ENCODE measurements at regions not wholly inside any gene's neighbourhood (a gene's known extent, or its start where the extent isn't known, plus 50 kb on each side); places are given as distances from the start of the nearest gene placed in this dataset.
A peak's percentile ranks its signal among the peaks of the same experiment; 100 is the strongest.

DNA sequence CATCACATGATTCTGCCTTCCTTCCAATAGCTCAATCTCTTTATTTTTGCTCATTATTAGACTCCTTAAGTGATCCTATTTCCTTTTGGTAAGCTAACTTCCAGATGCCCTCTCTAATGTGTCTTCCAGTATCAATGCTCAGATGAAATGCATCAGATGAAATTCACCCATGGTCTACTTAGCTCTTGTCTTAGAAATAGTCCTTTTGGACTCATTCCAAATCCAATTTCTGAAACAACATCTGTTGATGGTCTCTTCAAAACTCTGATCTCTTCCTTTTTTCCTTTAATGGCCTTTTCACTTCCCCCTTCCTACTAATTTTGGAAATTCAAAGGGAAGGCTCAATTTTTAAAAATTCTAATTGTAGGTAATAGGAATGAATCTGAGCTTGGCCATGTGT lies 81.1 kb upstream of the GREM2 start:
- Histone ChIP-seq H3K4me3 (no peak overlapping the region), H3K9me3 (no peaks in the 10 kb centered on the region), H3K27ac (peak overlapping the region; percentile 10 to 45 (median 39)), H3K27me3 (no peaks in the 10 kb centered on the region), H3K36me3 (no peaks in the 10 kb centered on the region), H3K4me1 (peaks cover 0 to 4% (median 0%) of the 10 kb centered on the region in 4 donors)
- DNase-seq = no peak
- intact Hi-C loops (cut with DNase I; ENCODE audit: low total_unique reads) (no loop called here), in situ Hi-C loops (cut with MboI; ENCODE audit: low pct_ligation_motif_present in 1 of 4, low pct_unique_long_range_greater_than_20kb in 1 of 4, low sequenced_read_pairs in 3 of 4) (loop anchor here in 2 of 4 donors (25.0 kb wide), 1 partner anchor 506 kb away; no protein-coding TSS in a partner anchor)
- TF ChIP-seq POLR2A (IDR thresholded peaks at IDR 0.05) (no peak), EP300 (IDR thresholded peaks at IDR 0.05; ENCODE audit: low read depth) (no peak), POLR2AphosphoS5 (IDR thresholded peaks at IDR 0.05) (no peak)
- TF ChIP-seq, protein P1, sequence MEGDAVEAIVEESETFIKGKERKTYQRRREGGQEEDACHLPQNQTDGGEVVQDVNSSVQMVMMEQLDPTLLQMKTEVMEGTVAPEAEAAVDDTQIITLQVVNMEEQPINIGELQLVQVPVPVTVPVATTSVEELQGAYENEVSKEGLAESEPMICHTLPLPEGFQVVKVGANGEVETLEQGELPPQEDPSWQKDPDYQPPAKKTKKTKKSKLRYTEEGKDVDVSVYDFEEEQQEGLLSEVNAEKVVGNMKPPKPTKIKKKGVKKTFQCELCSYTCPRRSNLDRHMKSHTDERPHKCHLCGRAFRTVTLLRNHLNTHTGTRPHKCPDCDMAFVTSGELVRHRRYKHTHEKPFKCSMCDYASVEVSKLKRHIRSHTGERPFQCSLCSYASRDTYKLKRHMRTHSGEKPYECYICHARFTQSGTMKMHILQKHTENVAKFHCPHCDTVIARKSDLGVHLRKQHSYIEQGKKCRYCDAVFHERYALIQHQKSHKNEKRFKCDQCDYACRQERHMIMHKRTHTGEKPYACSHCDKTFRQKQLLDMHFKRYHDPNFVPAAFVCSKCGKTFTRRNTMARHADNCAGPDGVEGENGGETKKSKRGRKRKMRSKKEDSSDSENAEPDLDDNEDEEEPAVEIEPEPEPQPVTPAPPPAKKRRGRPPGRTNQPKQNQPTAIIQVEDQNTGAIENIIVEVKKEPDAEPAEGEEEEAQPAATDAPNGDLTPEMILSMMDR (IDR thresholded peaks at IDR 0.05) = no peak

DNA sequence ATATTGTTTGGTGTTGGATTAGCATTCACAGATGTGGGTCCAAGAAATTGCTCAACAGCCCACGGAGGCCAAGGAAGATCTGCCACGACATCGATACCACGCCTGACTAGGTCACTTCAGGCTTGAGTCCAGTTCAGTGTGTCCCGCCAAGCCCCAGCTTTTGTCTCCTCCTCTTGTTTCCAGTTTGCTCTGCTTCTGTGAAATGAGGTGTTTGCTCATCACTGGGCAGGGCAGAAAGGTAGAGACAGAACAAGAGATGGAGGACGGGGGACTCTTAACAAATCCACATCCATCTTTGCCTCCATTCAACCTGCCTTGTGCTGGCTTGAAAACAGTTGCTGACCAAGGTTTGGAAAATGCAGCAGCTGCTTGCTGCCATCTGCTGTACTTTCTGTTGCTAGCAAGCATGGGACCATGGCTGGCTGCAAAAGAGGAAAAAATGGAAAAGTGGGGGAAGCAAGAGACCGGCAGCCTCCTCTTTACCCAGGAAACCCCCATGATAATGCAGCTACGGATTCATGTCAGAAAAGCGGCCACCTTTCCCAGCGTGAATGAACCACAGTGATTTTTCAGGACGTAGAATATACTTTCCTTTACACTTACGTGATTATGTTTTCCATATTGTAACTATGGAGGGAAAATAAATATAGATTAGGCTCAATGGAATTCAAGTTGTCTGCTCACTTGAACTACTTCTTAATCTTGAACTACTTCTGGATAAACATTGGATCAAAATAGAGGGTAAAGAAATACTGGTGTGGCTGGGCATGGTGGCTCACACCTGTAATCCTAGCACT lies 80.2 kb upstream of the GREM2 start:
- Histone ChIP-seq H3K27ac (peak overlapping the region; percentile 10 to 63 (median 12)), H3K27me3 (no peaks in the 10 kb centered on the region), H3K4me3 (no peak overlapping the region), H3K36me3 (no peaks in the 10 kb centered on the region), H3K4me1 (peaks cover 0 to 4% (median 0%) of the 10 kb centered on the region in 4 donors), H3K9me3 (no peaks in the 10 kb centered on the region)
- peak; percentile 19 for DNase-seq
- TF ChIP-seq, protein P1 (IDR thresholded peaks at IDR 0.05) = peak; percentile 52 to 66 (median 61)
- no peak for TF ChIP-seq POLR2AphosphoS5 (IDR thresholded peaks at IDR 0.05)
- in situ Hi-C loops (cut with MboI; ENCODE audit: low pct_ligation_motif_present in 1 of 4, low pct_unique_long_range_greater_than_20kb in 1 of 4, low sequenced_read_pairs in 3 of 4) = loop anchor here in 2 of 4 donors (25.0 kb wide), 1 partner anchor 505 kb away; no protein-coding TSS in a partner anchor
- intact Hi-C loops (cut with DNase I; ENCODE audit: low total_unique reads) = no loop called here
- WGBS, 2 donors (ENCODE audit: low coverage in 1 of 2) = 54 to 62% methylated on average over 11 to 12 of the region's 12 CpGs

DNA sequence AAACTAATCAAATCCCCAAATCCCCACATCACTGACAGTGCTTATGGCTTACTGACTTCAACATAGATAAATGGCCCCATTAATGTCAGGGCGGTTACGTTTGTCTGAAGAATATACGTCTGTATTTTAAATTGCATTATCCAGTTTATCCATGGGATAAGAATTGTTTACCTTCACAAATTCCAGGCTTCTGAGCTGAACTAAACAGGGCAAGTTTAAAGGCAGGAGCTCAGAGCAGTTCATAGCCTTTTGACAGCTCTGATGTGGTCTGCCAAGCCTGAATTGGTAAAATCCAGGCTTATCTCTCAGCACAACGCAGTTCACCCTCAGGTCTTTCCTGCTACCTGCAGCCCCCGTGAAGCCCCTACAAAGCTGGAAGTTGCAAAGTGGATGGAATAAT lies 79.5 kb upstream of the GREM2 start:
- intact Hi-C loops (cut with DNase I; ENCODE audit: low total_unique reads) = no loop called here
- in situ Hi-C loops (cut with MboI; ENCODE audit: low pct_ligation_motif_present in 1 of 4, low pct_unique_long_range_greater_than_20kb in 1 of 4, low sequenced_read_pairs in 3 of 4) = loop anchor here in 2 of 4 donors (25.0 kb wide), 1 partner anchor 504 kb away; no protein-coding TSS in a partner anchor
- WGBS, 2 donors (ENCODE audit: low coverage in 1 of 2) = 44% methylated on average over 5 of the region's 5 CpGs; no CpG with 5 or more reads in 1 of the 2 donors
- Histone ChIP-seq H3K36me3 (no peaks in the 10 kb centered on the region), H3K4me1 (peaks cover 0 to 4% (median 0%) of the 10 kb centered on the region in 4 donors), H3K4me3 (no peak overlapping the region), H3K27me3 (no peaks in the 10 kb centered on the region), H3K27ac (peak overlapping the region; percentile 6 to 63 (median 12)), H3K9me3 (no peaks in the 10 kb centered on the region)
- DNase-seq = no peak
- TF ChIP-seq, protein P1 (IDR thresholded peaks at IDR 0.05) = no peak
- TF ChIP-seq POLR2A (IDR thresholded peaks at IDR 0.05) = no peak
- no peak for TF ChIP-seq EP300 (IDR thresholded peaks at IDR 0.05; ENCODE audit: low read depth)
- no peak for TF ChIP-seq POLR2AphosphoS5 (IDR thresholded peaks at IDR 0.05)

DNA sequence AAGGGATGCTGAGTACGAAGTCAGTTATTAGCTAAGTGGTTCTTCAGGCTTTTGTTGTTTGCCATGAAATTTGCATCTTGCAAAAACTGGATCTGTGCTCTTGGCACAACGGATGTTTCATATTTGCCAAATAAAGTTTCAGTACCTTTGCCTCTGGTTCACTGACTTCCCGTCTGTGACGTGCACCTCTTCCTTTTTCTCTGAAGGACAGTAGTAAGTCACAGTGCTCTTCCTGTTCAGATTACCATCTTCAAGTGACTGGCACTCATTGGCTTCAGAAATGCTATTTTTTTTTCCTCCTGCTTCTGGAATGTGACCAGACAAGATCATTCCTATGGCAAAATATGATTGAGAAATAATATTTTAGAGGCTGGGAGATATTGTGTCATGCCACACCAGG lies 75.9 kb upstream of the GREM2 start:
- Histone ChIP-seq H3K4me1 (peaks cover 0 to 4% (median 0%) of the 10 kb centered on the region in 4 donors), H3K27ac (no peak overlapping the region), H3K9me3 (no peaks in the 10 kb centered on the region), H3K27me3 (no peaks in the 10 kb centered on the region), H3K4me3 (no peak overlapping the region), H3K36me3 (no peaks in the 10 kb centered on the region)
- in situ Hi-C loops (cut with MboI; ENCODE audit: low pct_ligation_motif_present in 1 of 4, low pct_unique_long_range_greater_than_20kb in 1 of 4, low sequenced_read_pairs in 3 of 4) (loop anchor here in 2 of 4 donors (25.0 kb wide), 1 partner anchor 501 kb away; no protein-coding TSS in a partner anchor), intact Hi-C loops (cut with DNase I; ENCODE audit: low total_unique reads) (no loop called here)
- WGBS, 2 donors (ENCODE audit: low coverage in 1 of 2) = 55 to 67% methylated on average over 3 to 4 of the region's 4 CpGs
- TF ChIP-seq, protein P1 (IDR thresholded peaks at IDR 0.05) = no peak
- no peak for TF ChIP-seq POLR2A (IDR thresholded peaks at IDR 0.05)
- TF ChIP-seq EP300 (IDR thresholded peaks at IDR 0.05; ENCODE audit: low read depth) = no peak
- no peak for TF ChIP-seq POLR2AphosphoS5 (IDR thresholded peaks at IDR 0.05)
- DNase-seq = no peak
